OCI-LY7 (cell line): ENCODE measurements at regions not wholly inside any gene's neighbourhood (a gene's known extent, or its start where the extent isn't known, plus 50 kb on each side); places are given as distances from the start of the nearest gene placed in this dataset.

ENCODE experiments used
- BruUV-seq: library from RNA; stranded (reverse); fragments of 400-500 nt; replicated peaks from 2 replicates; lab custom pipeline; 2021; lab: Mats Ljungman, UMichigan
- CTCF ChIA-PET: fragments of 300-600 bp; sonication (Branson Sonifier 250); formaldehyde crosslinking; loops from one replicate; lab custom pipeline; 2022; ENCODE audit warnings: antibody characterized with exemption; ENCODE audit not compliant: unreplicated experiment; lab: Charles Lee
- POLR2A ChIA-PET: fragments of 300-600 bp; sonication (Branson Sonifier 250); formaldehyde crosslinking; loops from one replicate; lab custom pipeline; 2022; ENCODE audit warnings: antibody characterized with exemption; lab: Charles Lee
- DNase-seq: peaks from one replicate; pipeline ENCODE4 v3.0.0-alpha.2; 2015; ENCODE audit warnings: low spot score
- H2AFZ ChIP-seq: fragments of 200-600 bp; sonication (generic), shearing (Covaris generic); 2 replicates; pipeline ENCODE4 v1.6.1; 2014; ENCODE audit warnings: mild to moderate bottlenecking, antibody characterized with exemption, low read length, moderate library complexity
- H3K27ac ChIP-seq: fragments of 200-600 bp; sonication (generic); 2 replicates; pipeline ENCODE4 v1.5.1; 2014; ENCODE audit warnings: mixed run types, low read depth, mild to moderate bottlenecking, moderate library complexity, low read length, inconsistent platforms; ENCODE audit not compliant: poor library complexity, severe bottlenecking
- H3K36me3 ChIP-seq: fragments of 200-600 bp; sonication (generic); 2 replicates; pipeline ENCODE4 v1.6.1; 2014; ENCODE audit warnings: mild to moderate bottlenecking, antibody characterized with exemption, low read length, moderate library complexity, mixed read lengths; ENCODE audit not compliant: insufficient read depth
- H3K4me1 ChIP-seq: fragments of 200-600 bp; sonication (generic); 2 replicates; pipeline ENCODE4 v1.5.1; 2014; ENCODE audit warnings: mild to moderate bottlenecking, low read length; ENCODE audit not compliant: insufficient read depth, poor library complexity, severe bottlenecking
- H3K4me2 ChIP-seq: fragments of 200-600 bp; sonication (generic); 2 replicates; pipeline ENCODE4 v1.6.1; 2014; ENCODE audit warnings: mild to moderate bottlenecking, low read length
- H3K4me3 ChIP-seq: fragments of 200-600 bp; sonication (generic); 2 replicates; pipeline ENCODE4 v1.5.1; 2014; ENCODE audit warnings: mild to moderate bottlenecking, low read depth, low read length; ENCODE audit not compliant: poor library complexity, severe bottlenecking
- H3K79me2 ChIP-seq: fragments of 200-600 bp; sonication (generic); 2 replicates; pipeline ENCODE4 v1.6.1; 2016; ENCODE audit warnings: low read depth, mild to moderate bottlenecking, low read length, moderate library complexity, mixed read lengths; ENCODE audit not compliant: insufficient read depth
- H3K9me2 ChIP-seq: fragments of 200-600 bp; sonication (generic); 2 replicates; pipeline ENCODE4 v1.6.1; 2016; ENCODE audit warnings: mild to moderate bottlenecking, low read length, mixed read lengths; ENCODE audit not compliant: insufficient read depth
- H3K9me3 ChIP-seq: fragments of 200-600 bp; sonication (generic); 2 replicates; pipeline ENCODE4 v1.6.1; 2014; ENCODE audit warnings: mild to moderate bottlenecking, mixed run types, low read length, mixed read lengths
- H4K20me1 ChIP-seq: fragments of 200-600 bp; sonication (generic); 2 replicates; pipeline ENCODE4 v1.6.1; 2014; ENCODE audit warnings: mild to moderate bottlenecking, antibody characterized with exemption, low read length, moderate library complexity, mixed read lengths; ENCODE audit not compliant: insufficient read depth
- EZH2phosphoT487 ChIP-seq: fragments of 200-600 bp; sonication (generic); IDR thresholded peaks from 2 replicates; pipeline ENCODE4 v1.6.1; 2018; ENCODE audit warnings: low read depth, borderline replicate concordance, mild to moderate bottlenecking, mixed run types, antibody characterized with exemption, low read length, moderate library complexity, mixed read lengths
- intact Hi-C: fragments of 100-400 bp; cut with micrococcal nuclease; formaldehyde crosslinking; loops from one replicate; pipeline ENCODE4 v1.10.0; 2022; ENCODE audit not compliant: unreplicated experiment
- TF ChIP-seq, protein P1 (sequence below): fragments of 200-600 bp; sonication (generic); conservative IDR thresholded peaks from 2 replicates; pipeline ENCODE4 v1.5.1; 2014; ENCODE audit warnings: mild to moderate bottlenecking, antibody characterized with exemption, low read length, moderate library complexity, mixed read lengths

- TF ChIP-seq, protein P1, sequence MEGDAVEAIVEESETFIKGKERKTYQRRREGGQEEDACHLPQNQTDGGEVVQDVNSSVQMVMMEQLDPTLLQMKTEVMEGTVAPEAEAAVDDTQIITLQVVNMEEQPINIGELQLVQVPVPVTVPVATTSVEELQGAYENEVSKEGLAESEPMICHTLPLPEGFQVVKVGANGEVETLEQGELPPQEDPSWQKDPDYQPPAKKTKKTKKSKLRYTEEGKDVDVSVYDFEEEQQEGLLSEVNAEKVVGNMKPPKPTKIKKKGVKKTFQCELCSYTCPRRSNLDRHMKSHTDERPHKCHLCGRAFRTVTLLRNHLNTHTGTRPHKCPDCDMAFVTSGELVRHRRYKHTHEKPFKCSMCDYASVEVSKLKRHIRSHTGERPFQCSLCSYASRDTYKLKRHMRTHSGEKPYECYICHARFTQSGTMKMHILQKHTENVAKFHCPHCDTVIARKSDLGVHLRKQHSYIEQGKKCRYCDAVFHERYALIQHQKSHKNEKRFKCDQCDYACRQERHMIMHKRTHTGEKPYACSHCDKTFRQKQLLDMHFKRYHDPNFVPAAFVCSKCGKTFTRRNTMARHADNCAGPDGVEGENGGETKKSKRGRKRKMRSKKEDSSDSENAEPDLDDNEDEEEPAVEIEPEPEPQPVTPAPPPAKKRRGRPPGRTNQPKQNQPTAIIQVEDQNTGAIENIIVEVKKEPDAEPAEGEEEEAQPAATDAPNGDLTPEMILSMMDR, result no peak
- TF ChIP-seq EZH2phosphoT487, result no peak
- H3K9me3 ChIP-seq, result no peaks in the 10 kb centered on the region
- H3K4me1 ChIP-seq, result peaks cover 5% of the 10 kb centered on the region
- BruUV-seq, result no TSS peak
- no peak for DNase-seq
- H3K4me2 ChIP-seq, result no peak overlapping the region
- no peaks in the 10 kb centered on the region for H4K20me1 ChIP-seq
- no peak overlapping the region for H2AFZ ChIP-seq
- ChIA-PET CTCF (no interaction called here), POLR2A (interaction anchor here (0.6 kb wide), 1 partner anchor 1982 kb away, joined by 4 read pairs; no protein-coding TSS in a partner anchor)
- H3K9me2 ChIP-seq, result no peaks in the 10 kb centered on the region
- no peak overlapping the region for H3K27ac ChIP-seq
- H3K36me3 ChIP-seq, result no peaks in the 10 kb centered on the region
- no peaks in the 10 kb centered on the region for H3K79me2 ChIP-seq
- H3K4me3 ChIP-seq, result no peak overlapping the region
- intact Hi-C loops, result no loop called here
Measured at GRCh38 chr6:10149603-10150002, 265.3 kb downstream of the TFAP2A start.

GRCh38 chr6:10146715-10147451 is 268.0 kb downstream of the TFAP2A start:
- TF ChIP-seq EZH2phosphoT487, result no peak
- TF ChIP-seq, protein P1, result no peak
- Histone ChIP-seq H3K27ac (no peak overlapping the region), H2AFZ (peak overlapping the region; percentile 96), H3K9me2 (no peaks in the 10 kb centered on the region), H4K20me1 (no peaks in the 10 kb centered on the region), H3K4me1 (peaks cover 5% of the 10 kb centered on the region), H3K79me2 (no peaks in the 10 kb centered on the region), H3K4me3 (peak overlapping the region; percentile 50), H3K4me2 (peak overlapping the region; percentile 66), H3K9me3 (no peaks in the 10 kb centered on the region), H3K36me3 (no peaks in the 10 kb centered on the region)
- peak; percentile 51 for DNase-seq
- ChIA-PET CTCF (no interaction called here), POLR2A (interaction anchor here (0.6 to 1.0 kb wide), 4 partner anchors 88 to 672 kb away, joined by 3 to 4 read pairs (median 3); no protein-coding TSS in a partner anchor)
- intact Hi-C loops, result no loop called here
- BruUV-seq, result no TSS peak

DNA sequence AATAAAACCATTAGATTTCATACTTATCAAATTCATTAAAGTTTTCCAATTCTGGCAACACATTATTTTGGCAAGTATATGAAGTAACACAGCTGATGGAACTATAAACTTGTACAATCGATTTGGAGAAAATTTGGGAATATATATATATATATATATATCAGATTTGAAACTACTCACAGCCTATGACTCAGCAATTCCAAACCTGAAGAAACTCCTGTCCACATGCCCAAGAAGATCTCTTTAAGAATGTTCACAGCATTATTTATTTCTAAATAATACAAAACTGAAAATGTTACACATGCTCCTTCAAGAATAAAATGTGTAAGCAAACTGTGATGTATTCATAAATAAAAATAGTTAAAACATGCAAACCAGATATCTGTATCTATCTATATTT is 270.1 kb downstream of the TFAP2A start:
- TF ChIP-seq, protein P1, result no peak
- no peak for TF ChIP-seq EZH2phosphoT487
- no peak overlapping the region for H3K27ac ChIP-seq
- no peaks in the 10 kb centered on the region for H3K9me3 ChIP-seq
- intact Hi-C loops, result no loop called here
- no peaks in the 10 kb centered on the region for H4K20me1 ChIP-seq
- no peak overlapping the region for H3K4me3 ChIP-seq
- ChIA-PET POLR2A (interaction anchor here (0.7 kb wide), 1 partner anchor 671 kb away, joined by 4 read pairs; no protein-coding TSS in a partner anchor), CTCF (no interaction called here)
- H3K36me3 ChIP-seq, result no peaks in the 10 kb centered on the region
- H3K79me2 ChIP-seq, result no peaks in the 10 kb centered on the region
- H2AFZ ChIP-seq, result no peak overlapping the region
- DNase-seq, result no peak
- BruUV-seq, result no TSS peak
- H3K4me2 ChIP-seq, result no peak overlapping the region
- peaks cover 5% of the 10 kb centered on the region for H3K4me1 ChIP-seq
- H3K9me2 ChIP-seq, result no peaks in the 10 kb centered on the region
